ENCODE measurements at regions not wholly inside any gene's neighbourhood (a gene's known extent, or its start where the extent isn't known, plus 50 kb on each side); places are given as distances from the start of the nearest gene placed in this dataset.

GRCh38 chr4:18113710-18114331 is 92.3 kb upstream of the LCORL start:
- intact Hi-C loops (cut with micrococcal nuclease; ENCODE audit: unreplicated experiment) (no loop called here), in situ Hi-C loops (cut with HindIII; ENCODE audit: low pct_unique_long_range_greater_than_20kb, low sequenced_read_pairs) (no loop called here)
- Histone ChIP-seq H3K4me1 (ENCODE audit: control insufficient read depth, insufficient read depth, low read length) (no peaks in the 10 kb centered on the region), H3K27ac (ENCODE audit: low read length) (no peak overlapping the region), H3K4me3 (ENCODE audit: low read depth in 2 of 2, low read length in 2 of 2) (no peak overlapping the region), H3K9me3 (ENCODE audit: control insufficient read depth, insufficient read depth, low read depth, low read length) (no peaks in the 10 kb centered on the region), H3K27me3 (ENCODE audit: control insufficient read depth, insufficient read depth, low read length) (no peaks in the 10 kb centered on the region), H3K36me3 (ENCODE audit: control insufficient read depth, insufficient read depth, low read length) (no peaks in the 10 kb centered on the region)
- DNase-seq (ENCODE audit: low read depth, low spot score) (no peak), ATAC-seq (no peak)
- POLR2A ChIA-PET, result no interaction called here
- TF ChIP-seq CTCF (IDR thresholded peaks at IDR 0.05) (no peak), POLR2AphosphoS5 (IDR thresholded peaks at IDR 0.05; ENCODE audit: low read depth, low read length) (no peak), SIN3A (IDR thresholded peaks at IDR 0.05; ENCODE audit: borderline replicate concordance, insufficient read depth, low read depth, low read length) (no peak), TCF7L2 (IDR thresholded peaks at IDR 0.05; ENCODE audit: low read depth, low read length) (no peak), REST (IDR thresholded peaks at IDR 0.05; ENCODE audit: insufficient read depth in 1 of 2, low read depth in 2 of 2, low read length in 1 of 2) (no peak)
- BruUV-seq (replicated peaks), result no TSS peak
- CTCF ChIA-PET, result no interaction called here

GRCh38 chr4:18111081-18111480 is 89.5 kb upstream of the LCORL start:
- POLR2A ChIA-PET, result no interaction called here
- Histone ChIP-seq H3K4me3 (ENCODE audit: low read depth in 2 of 2, low read length in 2 of 2) (no peak overlapping the region), H3K36me3 (ENCODE audit: control insufficient read depth, insufficient read depth, low read length) (no peaks in the 10 kb centered on the region), H3K27ac (ENCODE audit: low read length) (no peak overlapping the region), H3K9me3 (ENCODE audit: control insufficient read depth, insufficient read depth, low read depth, low read length) (no peaks in the 10 kb centered on the region), H3K27me3 (ENCODE audit: control insufficient read depth, insufficient read depth, low read length) (no peaks in the 10 kb centered on the region), H3K4me1 (ENCODE audit: control insufficient read depth, insufficient read depth, low read length) (no peaks in the 10 kb centered on the region)
- BruUV-seq (replicated peaks), result no TSS peak
- TF ChIP-seq TCF7L2 (IDR thresholded peaks at IDR 0.05; ENCODE audit: low read depth, low read length), result no peak
- no peak for TF ChIP-seq SIN3A (IDR thresholded peaks at IDR 0.05; ENCODE audit: borderline replicate concordance, insufficient read depth, low read depth, low read length)
- TF ChIP-seq POLR2AphosphoS5 (IDR thresholded peaks at IDR 0.05; ENCODE audit: low read depth, low read length), result no peak
- no peak for TF ChIP-seq CTCF (IDR thresholded peaks at IDR 0.05)
- no peak for TF ChIP-seq REST (IDR thresholded peaks at IDR 0.05; ENCODE audit: insufficient read depth in 1 of 2, low read depth in 2 of 2, low read length in 1 of 2)
- in situ Hi-C loops (cut with HindIII; ENCODE audit: low pct_unique_long_range_greater_than_20kb, low sequenced_read_pairs) (no loop called here), intact Hi-C loops (cut with micrococcal nuclease; ENCODE audit: unreplicated experiment) (no loop called here)
- DNase-seq (ENCODE audit: low read depth, low spot score) (no peak), ATAC-seq (no peak)
- CTCF ChIA-PET, result no interaction called here

All from Panc1 (cell line).